ENCODE measurements at regions not wholly inside any gene's neighbourhood (a gene's known extent, or its start where the extent isn't known, plus 50 kb on each side); places are given as distances from the start of the nearest gene placed in this dataset.
A peak's percentile ranks its signal among the peaks of the same experiment; 100 is the strongest.

GRCh38 chr11:82234256-82234655 lies 499.4 kb downstream of the FAM181B start (continued):
- TF ChIP-seq ZBTB33 (IDR thresholded peaks at IDR 0.05) (no peak), MAX (IDR thresholded peaks at IDR 0.05) (no peak), NR2F2 (IDR thresholded peaks at IDR 0.05) (no peak)

GRCh38 chr11:82233201-82233600 lies 500.5 kb downstream of the FAM181B start:
- Histone ChIP-seq H3K36me3 (ENCODE audit: control insufficient read depth in 4 of 4, insufficient read depth in 3 of 4, low read depth in 1 of 4, low read length in 3 of 4) (no peaks in the 10 kb centered on the region), H3K27me3 (ENCODE audit: control insufficient read depth in 4 of 4, insufficient read depth in 4 of 4, low read length in 3 of 4) (no peaks in the 10 kb centered on the region), H3K4me3 (ENCODE audit: low read depth in 1 of 3, low read length in 3 of 3) (no peak overlapping the region), H3K9ac (ENCODE audit: low read depth in 1 of 2, low read length in 2 of 2) (no peak overlapping the region), H3K4me1 (ENCODE audit: control insufficient read depth in 4 of 4, insufficient read depth in 4 of 4, low read length in 3 of 4) (no peaks in the 10 kb centered on the region), H3K9me3 (ENCODE audit: control insufficient read depth in 4 of 4, low read length in 3 of 4) (no peaks in the 10 kb centered on the region), H3K27ac (ENCODE audit: low read depth in 1 of 2, low read length in 2 of 2) (no peak overlapping the region)
- DNase-seq (ENCODE audit: low spot score) = no peak
- 89% methylated on average over 1 of the region's 1 CpG for WGBS
- TF ChIP-seq JUND (IDR thresholded peaks at IDR 0.05) = no peak
- no peak for TF ChIP-seq TAF1 (conservative IDR thresholded peaks at IDR 0.05)
- no peak for TF ChIP-seq RAD21 (IDR thresholded peaks at IDR 0.05)
- TF ChIP-seq RXRA (IDR thresholded peaks at IDR 0.05) = no peak
- TF ChIP-seq YY1 (IDR thresholded peaks at IDR 0.05) = no peak
- no peak for TF ChIP-seq MAX (IDR thresholded peaks at IDR 0.05)
- no peak for TF ChIP-seq REST (IDR thresholded peaks at IDR 0.05)

GRCh38 chr11:82229341-82229740 lies 504.3 kb downstream of the FAM181B start:
- peak; percentile 50 for TF ChIP-seq CTCF (IDR thresholded peaks at IDR 0.05; ENCODE audit: low read depth, low read length, missing input control)
- TF ChIP-seq YY1 (IDR thresholded peaks at IDR 0.05) = no peak
- no peak for TF ChIP-seq FOXA1 (IDR thresholded peaks at IDR 0.05)
- TF ChIP-seq RAD21 (IDR thresholded peaks at IDR 0.05) = peak; percentile 84 to 85
- no peak for TF ChIP-seq JUND (IDR thresholded peaks at IDR 0.05)
- DNase-seq (ENCODE audit: low spot score) = no peak
- no peaks in the 10 kb centered on the region for H3K36me3 ChIP-seq (ENCODE audit: control insufficient read depth in 4 of 4, insufficient read depth in 3 of 4, low read depth in 1 of 4, low read length in 3 of 4)
- H3K9ac ChIP-seq (ENCODE audit: low read depth in 1 of 2, low read length in 2 of 2) = no peak overlapping the region
- no peak overlapping the region for H3K27ac ChIP-seq (ENCODE audit: low read depth in 1 of 2, low read length in 2 of 2)
- H3K9me3 ChIP-seq (ENCODE audit: control insufficient read depth in 4 of 4, low read length in 3 of 4) = no peaks in the 10 kb centered on the region
- no peak overlapping the region for H3K4me3 ChIP-seq (ENCODE audit: low read depth in 1 of 3, low read length in 3 of 3)
- peaks cover 0 to 1% (median 0%) of the 10 kb centered on the region in 4 donors for H3K4me1 ChIP-seq (ENCODE audit: control insufficient read depth in 4 of 4, insufficient read depth in 4 of 4, low read length in 3 of 4)
- no peaks in the 10 kb centered on the region for H3K27me3 ChIP-seq (ENCODE audit: control insufficient read depth in 4 of 4, insufficient read depth in 4 of 4, low read length in 3 of 4)

All from liver (tissue), 8 donors.